HCT116 (cell line): ENCODE measurements at regions not wholly inside any gene's neighbourhood (a gene's known extent, or its start where the extent isn't known, plus 50 kb on each side); places are given as distances from the start of the nearest gene placed in this dataset.
A peak's percentile ranks its signal among the peaks of the same experiment; 100 is the strongest.

Experiments used
- CEBPB ChIP-seq: IDR thresholded peaks from 2 replicates; pipeline ENCODE4 v1.6.1; 2012; ENCODE audit warnings: low read depth
- CTCF ChIP-seq, 3 experiments: fragments of 200-600 bp in 1 of 3; sonication (generic) in 1 of 3; IDR thresholded peaks in 2 of 3; conservative IDR thresholded peaks in 1 of 3; 2 replicates each; pipeline ENCODE4 v1.5.1; 2012 to 2017; ENCODE audit warnings: low read depth in 2 of 3, low read length in 2 of 3, antibody characterized with exemption in 1 of 3, borderline replicate concordance in 1 of 3, control low read depth in 1 of 3, mild to moderate bottlenecking in 1 of 3, mixed read lengths in 1 of 3, mixed run types in 1 of 3, moderate library complexity in 1 of 3; ENCODE audit not compliant: insufficient read depth in 1 of 3
- EZH2 ChIP-seq: fragments of 200-600 bp; sonication (generic); IDR thresholded peaks from 2 replicates; pipeline ENCODE4 v1.6.1; 2017; ENCODE audit warnings: antibody characterized with exemption, mixed run types
- EZH2phosphoT487 ChIP-seq: fragments of 200-600 bp; IDR thresholded peaks from 2 replicates; pipeline ENCODE4 v1.6.1; 2018; ENCODE audit warnings: antibody characterized with exemption, borderline replicate concordance
- POLR2A ChIP-seq: IDR thresholded peaks from 2 replicates; pipeline ENCODE4 v1.7.0; 2011; ENCODE audit warnings: borderline replicate concordance; ENCODE audit not compliant: insufficient read depth, insufficient read length; ENCODE audit errors: extremely low read depth
- SP1 ChIP-seq: IDR thresholded peaks from 2 replicates; pipeline ENCODE4 v1.6.1; 2012; ENCODE audit warnings: low read depth
- SRF ChIP-seq: IDR thresholded peaks from 2 replicates; pipeline ENCODE4 v1.6.1; 2012; ENCODE audit warnings: low read depth

- TF ChIP-seq SP1 (peak; percentile 51), CTCF (IDR thresholded peaks at IDR 0.05 in 2 of 3, conservative IDR thresholded peaks at IDR 0.05 in 1 of 3; ENCODE audit: borderline replicate concordance in 1 of 3, insufficient read depth in 1 of 3, low read depth in 2 of 3, low read length in 2 of 3) (no peak), EZH2 (no peak), POLR2A (no peak), SRF (no peak), CEBPB (no peak), EZH2phosphoT487 (no peak)
Observed at GRCh38 chr4:138348055-138348454, 105.9 kb upstream of the SLC7A11 start.
